ENCODE measurements at regions not wholly inside any gene's neighbourhood (a gene's known extent, or its start where the extent isn't known, plus 50 kb on each side); places are given as distances from the start of the nearest gene placed in this dataset.
A peak's percentile ranks its signal among the peaks of the same experiment; 100 is the strongest.

GRCh38 chr2:174668075-174668474 is 70.5 kb upstream of the WIPF1 start:
- no peak for DNase-seq (ENCODE audit: low read depth, low spot score)

DNA sequence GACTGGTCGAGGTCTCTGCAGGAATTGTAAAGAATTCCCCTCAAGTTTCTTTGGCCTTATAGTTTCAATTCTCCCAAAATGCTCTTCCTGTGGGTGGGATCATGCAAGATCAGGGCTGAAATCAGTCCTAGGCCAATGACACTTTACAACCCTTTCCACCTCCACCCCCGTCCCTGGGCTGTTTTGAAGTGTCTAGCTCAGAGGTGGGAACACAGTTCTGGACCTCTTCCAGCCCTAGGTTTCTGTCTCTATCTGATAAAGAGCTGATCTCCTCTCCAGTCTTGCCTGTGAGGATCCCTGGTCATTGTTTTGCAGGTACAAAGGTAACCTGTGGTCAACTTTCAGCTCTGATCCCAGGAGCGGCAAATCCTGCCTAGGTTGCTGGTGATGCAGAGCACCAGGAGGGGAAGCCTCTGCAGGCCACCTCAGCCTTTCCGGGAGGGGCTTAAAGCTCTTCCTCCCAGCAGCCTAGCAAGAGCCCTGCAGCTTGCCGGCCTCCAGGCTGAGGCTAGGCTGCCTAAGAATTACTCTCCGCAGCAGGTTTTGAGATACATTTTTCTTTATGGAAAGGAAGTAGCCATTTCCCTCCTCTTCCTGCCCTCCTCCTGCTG is 69.8 kb upstream of the WIPF1 start:
- no peak for DNase-seq (ENCODE audit: low read depth, low spot score)

GRCh38 chr2:174666845-174667244 is 69.2 kb upstream of the WIPF1 start:
- DNase-seq (ENCODE audit: low read depth, low spot score) = no peak

- DNase-seq (ENCODE audit: low read depth, low spot score) = no peak
Measured at GRCh38 chr2:174666312-174666711, 68.7 kb upstream of the WIPF1 start.

GRCh38 chr2:174664084-174664759 is 66.6 kb upstream of the WIPF1 start:
- no peak for DNase-seq (ENCODE audit: low read depth, low spot score)

GRCh38 chr2:174663550-174663949 is 65.9 kb upstream of the WIPF1 start:
- no peak for DNase-seq (ENCODE audit: low read depth, low spot score)

DNA sequence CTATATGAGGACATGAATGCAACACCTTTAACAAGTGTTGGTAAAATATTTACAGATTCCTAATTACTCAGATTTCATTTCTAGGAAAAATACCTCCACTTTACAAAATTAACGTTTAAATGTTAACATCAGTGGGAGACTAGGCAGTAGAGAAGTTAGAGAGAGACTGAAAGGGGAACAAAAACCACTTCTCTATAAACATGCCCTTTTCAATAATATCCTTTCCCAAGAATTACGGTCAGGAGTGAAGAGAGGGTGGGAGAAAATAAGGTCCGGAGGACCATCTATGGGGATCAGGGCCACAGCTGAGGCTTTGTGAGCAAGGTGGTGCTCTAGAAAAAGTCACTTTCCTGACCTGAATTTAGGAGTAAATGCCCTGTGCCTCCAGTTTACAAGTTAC is 65.3 kb upstream of the WIPF1 start:
- DNase-seq (ENCODE audit: low read depth, low spot score) = no peak

- DNase-seq (ENCODE audit: low read depth, low spot score) = peak; percentile 69
Measured at GRCh38 chr2:174662459-174662858, 64.9 kb upstream of the WIPF1 start.

GRCh38 chr2:174660984-174661675 is 63.5 kb upstream of the WIPF1 start:
- DNase-seq (ENCODE audit: low read depth, low spot score) = no peak

GRCh38 chr2:174659069-174659900 is 61.7 kb upstream of the WIPF1 start:
- DNase-seq (ENCODE audit: low read depth, low spot score) = no peak

- no peak for DNase-seq (ENCODE audit: low read depth, low spot score)
Measured at GRCh38 chr2:174656676-174657176, 59.1 kb upstream of the WIPF1 start.

GRCh38 chr2:174656035-174656434 is 58.4 kb upstream of the WIPF1 start:
- DNase-seq (ENCODE audit: low read depth, low spot score) = no peak

- DNase-seq (ENCODE audit: low read depth, low spot score) = peak; percentile 44
Measured at GRCh38 chr2:174654419-174654941, 56.9 kb upstream of the WIPF1 start.

GRCh38 chr2:174648896-174649295 is 51.3 kb upstream of the WIPF1 start:
- DNase-seq (ENCODE audit: low read depth, low spot score) = no peak
